Activated CD4-positive, alpha-beta T cell treated with anti-CD3 and anti-CD28 coated beads for 4 hours (primary cell): ENCODE measurements at regions not wholly inside any gene's neighbourhood (a gene's known extent, or its start where the extent isn't known, plus 50 kb on each side); places are given as distances from the start of the nearest gene placed in this dataset.

Experiments
- DNase-seq, 2 donors: peaks; one replicate each; pipeline ENCODE4 v3.0.0-alpha.2; 2020

DNA sequence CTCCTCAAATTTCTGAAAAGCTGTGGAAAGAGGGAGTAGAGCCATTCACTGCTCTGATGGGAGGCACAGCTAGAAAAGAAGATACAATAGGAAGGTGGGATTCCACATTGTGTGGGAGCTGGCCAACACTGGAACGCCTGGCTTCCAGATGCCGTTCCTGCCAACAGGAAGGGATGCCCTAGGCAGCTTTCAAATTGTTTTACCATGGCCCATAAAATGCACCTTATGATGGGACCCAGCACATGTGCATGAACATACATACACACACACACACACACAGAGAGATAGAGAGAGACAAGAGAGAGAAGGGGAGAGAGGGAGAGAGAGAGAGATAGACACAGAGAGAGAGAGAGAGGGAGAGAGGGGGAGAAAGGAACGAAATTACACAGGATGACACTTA, 86.1 kb upstream of the BZW1 start:
- no peak for DNase-seq

DNA sequence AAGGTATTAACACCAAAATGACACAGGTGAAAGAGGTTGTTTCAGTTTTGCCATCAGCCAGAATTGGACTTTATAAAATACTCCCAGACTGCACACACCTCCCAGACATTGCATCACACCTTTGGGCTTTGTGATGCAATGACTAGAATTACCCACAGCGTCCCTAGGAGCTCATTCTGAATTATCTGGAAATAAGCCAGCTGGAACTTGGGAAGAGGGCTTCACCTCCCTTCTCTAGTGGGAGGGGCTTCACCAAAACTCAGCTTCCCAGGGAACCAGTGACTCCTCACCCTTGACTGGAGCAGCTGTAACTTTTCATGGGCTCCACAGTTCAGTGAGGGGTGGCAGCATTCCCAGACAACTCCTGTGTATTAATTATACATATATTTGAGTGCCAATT, 83.1 kb upstream of the BZW1 start:
- no peak for DNase-seq

DNA sequence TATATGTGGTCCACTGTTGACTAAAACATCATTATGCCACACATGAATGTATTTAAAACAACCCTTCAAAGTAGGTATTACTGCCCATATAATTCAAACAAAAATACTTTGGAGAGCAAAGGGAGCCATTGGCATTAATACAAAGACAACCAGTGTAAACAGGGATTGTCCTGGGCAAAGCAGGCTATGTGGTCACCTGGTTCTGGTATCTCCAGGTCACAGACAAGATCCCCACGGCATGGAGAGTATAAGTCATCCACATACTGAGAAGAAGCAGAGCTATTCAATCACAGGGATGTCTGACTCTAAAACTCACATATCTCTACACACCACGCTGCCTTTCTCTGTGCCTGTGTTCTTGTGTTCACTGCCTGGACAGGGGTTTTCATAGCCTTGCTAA, 81.4 kb upstream of the BZW1 start:
- DNase-seq: no peak

- DNase-seq: no peak
These were observed 80.8 kb upstream of the BZW1 start for GRCh38 chr2:200730960-200731359.

DNA sequence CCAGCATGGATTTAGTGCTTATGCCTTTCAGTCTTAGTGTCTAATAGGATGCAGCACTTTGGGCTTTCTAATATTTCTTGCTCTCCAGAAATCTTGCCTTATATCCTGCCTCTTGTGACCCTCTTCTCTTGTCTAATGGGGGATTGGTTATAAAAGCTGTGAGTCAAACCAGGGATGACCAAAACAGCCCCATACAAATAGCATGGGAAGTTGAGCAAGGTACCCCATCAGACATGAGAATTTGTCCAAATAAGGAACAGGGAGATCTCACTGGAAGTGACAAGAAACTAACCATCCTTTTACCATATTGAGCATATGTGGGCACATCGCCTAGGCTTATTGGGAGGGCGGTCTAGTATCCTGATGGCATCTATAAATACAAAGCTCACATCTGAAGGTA, 78.8 kb upstream of the BZW1 start:
- DNase-seq: no peak

GRCh38 chr2:200733713-200734198, 78.0 kb upstream of the BZW1 start:
- DNase-seq: no peak

GRCh38 chr2:200735061-200735460, 76.6 kb upstream of the BZW1 start:
- peak in 1 of 2 donors; percentile 4 for DNase-seq

DNA sequence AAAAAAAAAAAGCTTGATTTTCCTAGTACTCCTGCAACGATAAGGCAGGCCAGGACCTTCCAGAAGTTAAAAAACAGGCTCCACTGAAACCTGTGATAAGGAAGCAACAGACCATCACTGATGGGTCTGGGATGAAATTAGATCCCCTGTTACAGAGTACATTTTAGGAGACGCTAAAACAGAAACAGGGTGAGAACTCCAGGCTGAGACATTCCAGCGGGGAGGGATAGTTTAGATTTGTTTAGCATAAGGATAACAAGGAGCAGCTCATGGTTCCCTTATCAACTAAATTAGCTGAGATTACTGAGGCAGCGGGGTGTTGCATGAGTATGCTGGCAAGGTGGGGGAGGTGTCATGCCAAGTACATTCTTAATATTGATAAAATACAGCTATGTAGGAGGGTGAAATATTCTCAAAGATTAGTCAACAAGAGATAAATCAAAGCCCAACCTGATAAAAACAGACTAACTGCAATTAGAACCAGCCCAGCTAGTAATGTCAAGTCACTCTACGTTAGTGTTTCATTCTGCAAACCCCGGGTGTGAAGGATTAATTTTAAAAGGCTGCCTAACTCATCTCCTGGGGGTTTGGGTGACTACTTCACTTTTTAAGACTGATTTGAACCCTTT, 75.0 kb upstream of the BZW1 start:
- no peak for DNase-seq

DNA sequence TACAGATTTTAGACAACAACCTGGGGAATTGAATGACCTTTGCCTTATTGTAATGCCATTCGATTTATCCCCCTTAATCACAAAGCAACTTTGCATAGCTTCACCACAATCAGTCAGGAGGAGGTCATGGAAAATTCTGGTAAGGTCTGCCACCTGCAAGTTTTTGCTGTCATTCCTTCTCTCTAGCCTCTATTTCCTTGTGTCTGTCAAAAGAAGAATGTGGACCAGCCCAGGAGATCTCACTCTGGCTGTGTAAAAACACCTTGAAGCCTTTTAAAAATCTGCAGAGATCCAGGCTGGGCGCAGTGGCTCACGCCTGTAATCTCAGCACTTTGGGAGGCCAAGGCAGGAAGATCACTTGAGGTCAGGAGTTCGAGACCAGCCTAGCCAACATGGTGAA, 74.1 kb upstream of the BZW1 start:
- no peak for DNase-seq

GRCh38 chr2:200738590-200738989, 73.1 kb upstream of the BZW1 start:
- no peak for DNase-seq

GRCh38 chr2:200740907-200741306, 70.8 kb upstream of the BZW1 start:
- DNase-seq: no peak

- DNase-seq: no peak
These were observed 70.1 kb upstream of the BZW1 start for GRCh38 chr2:200741468-200742202.

- no peak for DNase-seq
These were observed 69.3 kb upstream of the BZW1 start for GRCh38 chr2:200742426-200742825.

GRCh38 chr2:200743042-200743676, 68.6 kb upstream of the BZW1 start:
- DNase-seq: no peak

DNA sequence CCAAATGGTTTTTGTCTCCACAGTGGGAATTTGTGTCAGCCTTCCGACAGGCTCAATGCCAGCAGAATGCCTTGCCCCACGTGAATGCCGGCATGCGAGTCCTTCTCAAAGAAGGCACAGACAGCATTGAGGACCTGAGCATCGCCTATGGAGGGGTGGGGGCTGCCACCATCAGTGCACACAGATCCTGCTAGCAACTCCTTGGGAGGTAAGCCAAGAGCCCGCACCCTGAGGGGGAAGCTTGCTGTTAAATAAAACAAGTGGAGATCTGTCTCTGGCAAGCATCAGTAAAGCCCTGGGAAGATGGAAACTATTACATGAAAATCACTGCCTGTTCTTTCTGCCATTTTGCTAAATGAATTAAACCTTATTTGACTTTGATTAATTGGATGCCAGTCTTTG, 67.5 kb upstream of the BZW1 start:
- DNase-seq: no peak

DNA sequence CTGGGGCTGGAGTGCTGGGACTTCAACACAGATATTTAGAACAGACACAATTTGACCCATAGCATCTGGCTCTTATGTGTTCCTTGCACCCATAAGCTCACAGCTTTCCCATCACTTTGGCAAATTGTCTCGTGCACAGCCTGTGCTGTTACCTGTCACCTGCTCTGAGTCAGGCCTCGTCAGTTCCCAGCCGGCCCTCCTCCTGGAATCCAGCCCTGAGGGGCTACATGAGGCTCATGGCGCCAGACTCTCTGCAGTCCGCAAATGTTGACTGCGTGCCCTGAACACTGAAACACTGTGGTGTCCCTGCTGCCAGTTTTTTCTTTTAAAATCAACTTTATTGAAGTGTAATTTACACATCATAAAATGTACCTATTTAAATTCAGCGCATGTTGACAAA, 65.4 kb upstream of the BZW1 start:
- no peak for DNase-seq

GRCh38 chr2:200747668-200748618, 63.8 kb upstream of the BZW1 start:
- DNase-seq: no peak

DNA sequence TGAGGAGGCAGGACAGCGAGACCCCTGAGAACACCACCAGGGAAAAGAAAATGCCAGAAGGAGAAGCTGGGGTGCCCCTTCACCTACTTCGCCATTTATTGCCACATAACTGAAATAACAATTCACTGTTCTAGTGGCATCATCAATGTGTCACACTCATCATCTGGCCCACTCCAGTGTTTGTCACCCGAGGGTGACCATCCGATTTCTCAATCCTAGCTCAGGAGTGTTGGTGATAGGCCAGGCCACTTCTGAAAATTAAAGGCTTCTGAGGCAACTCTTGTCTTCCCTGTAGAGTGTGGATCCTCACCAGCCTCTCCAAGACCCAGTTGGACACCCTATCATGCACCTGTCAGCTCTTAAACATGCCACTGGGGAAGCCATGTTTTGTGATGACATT, 62.9 kb upstream of the BZW1 start:
- DNase-seq: no peak

GRCh38 chr2:200749631-200750322, 61.9 kb upstream of the BZW1 start:
- no peak for DNase-seq

DNA sequence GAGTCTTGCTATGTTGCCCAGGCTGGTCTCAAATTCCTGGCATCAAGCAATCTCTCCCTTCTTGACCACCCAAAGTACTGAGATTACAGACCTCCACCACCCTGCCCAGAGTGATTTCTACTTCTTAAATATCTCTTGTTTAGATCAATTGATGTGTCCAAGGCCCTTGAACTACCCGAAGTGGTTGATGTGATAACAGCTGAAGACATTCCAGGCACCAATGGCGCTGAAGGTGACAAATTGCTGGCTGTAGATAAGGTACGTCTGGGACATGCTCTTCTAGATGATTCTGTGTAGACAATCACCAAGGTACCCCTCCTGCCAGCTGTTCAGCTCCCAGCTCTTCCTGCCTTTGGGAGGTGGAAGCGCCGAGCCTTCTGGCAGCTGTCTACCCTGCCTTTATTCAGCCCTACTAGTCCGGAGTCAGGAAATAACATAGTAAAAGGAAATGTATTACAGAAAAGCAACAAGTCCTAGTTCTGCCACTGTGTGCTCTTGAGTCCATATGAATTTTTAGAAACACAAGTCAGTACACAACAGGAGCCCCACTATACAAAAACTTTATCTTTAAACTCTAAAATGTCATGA, 61.3 kb upstream of the BZW1 start:
- no peak for DNase-seq

- no peak for DNase-seq
These were observed 59.9 kb upstream of the BZW1 start for GRCh38 chr2:200751786-200752185.

DNA sequence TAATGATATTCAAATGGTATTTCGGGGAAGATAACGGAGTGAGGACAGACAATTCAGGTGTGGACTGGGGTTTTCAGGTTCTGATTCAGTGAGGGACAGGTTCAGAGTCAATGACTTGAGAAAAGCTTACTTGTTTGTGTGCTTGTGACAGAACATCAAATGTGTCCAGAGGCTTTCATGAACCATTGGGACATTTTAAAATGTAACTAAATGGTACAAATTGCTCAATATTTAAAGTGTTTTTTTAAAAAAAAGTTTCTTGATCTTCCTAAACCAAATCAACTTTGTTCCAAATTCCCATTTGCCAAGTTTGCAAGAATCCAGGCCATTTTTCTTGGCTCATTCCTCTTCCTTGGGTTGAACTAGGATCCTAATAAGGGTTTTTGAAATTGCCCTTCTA, 59.4 kb upstream of the BZW1 start:
- no peak for DNase-seq
